GM21529 (cell line): ENCODE measurements at regions not wholly inside any gene's neighbourhood (a gene's known extent, or its start where the extent isn't known, plus 50 kb on each side); places are given as distances from the start of the nearest gene placed in this dataset.
"Not testable (repeated sequence)": the region's sequence is repeated elsewhere in the genome, so short reads cannot be mapped to it uniquely, and the experiment has no call there.

Experiments
- ATAC-seq: cut with Tn5 transposase; IDR thresholded peaks from one replicate; pipeline ENCODE4 v1.9.1; 2021; ENCODE audit not compliant: unreplicated experiment

DNA sequence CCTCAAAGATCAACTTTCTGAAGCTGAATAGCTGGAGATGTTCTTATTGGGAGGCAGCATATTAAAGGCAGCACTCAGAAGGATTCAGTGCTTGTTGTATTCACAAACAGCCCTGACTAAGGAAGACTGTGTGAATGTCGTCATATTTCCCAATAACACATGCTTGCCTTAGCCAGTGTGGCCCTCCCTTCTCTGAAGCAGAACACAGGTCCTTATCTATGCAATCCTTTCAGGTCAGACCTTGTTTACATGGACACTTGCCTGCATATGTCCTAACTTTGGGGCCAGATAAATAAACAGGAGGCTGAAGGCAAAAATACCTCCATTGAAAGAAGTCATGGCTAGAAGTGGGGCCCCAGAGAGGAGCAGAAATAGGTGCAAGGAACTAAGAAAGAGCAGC lies 97.2 kb downstream of the SLC4A3 start:
- no peak for ATAC-seq

DNA sequence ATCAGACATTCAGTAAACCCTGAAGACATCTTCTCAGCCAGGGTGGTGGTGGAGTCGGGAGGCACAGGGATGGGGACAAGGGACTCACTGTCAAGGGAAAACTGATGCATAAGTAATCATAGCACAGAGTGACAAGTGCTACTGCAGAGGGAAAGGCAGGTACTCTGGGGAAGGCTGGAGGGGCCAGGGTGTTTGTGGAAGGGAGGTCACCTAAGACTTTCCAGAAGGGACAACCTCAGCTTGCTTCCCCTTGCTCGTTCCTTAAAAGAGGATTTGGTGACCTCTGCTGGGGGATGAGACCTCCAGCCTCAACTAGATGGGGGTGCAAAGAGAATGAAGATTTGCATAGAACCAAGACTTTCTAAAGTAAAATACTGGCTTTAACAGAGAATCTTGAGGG lies 99.5 kb downstream of the SLC4A3 start:
- ATAC-seq = no peak

DNA sequence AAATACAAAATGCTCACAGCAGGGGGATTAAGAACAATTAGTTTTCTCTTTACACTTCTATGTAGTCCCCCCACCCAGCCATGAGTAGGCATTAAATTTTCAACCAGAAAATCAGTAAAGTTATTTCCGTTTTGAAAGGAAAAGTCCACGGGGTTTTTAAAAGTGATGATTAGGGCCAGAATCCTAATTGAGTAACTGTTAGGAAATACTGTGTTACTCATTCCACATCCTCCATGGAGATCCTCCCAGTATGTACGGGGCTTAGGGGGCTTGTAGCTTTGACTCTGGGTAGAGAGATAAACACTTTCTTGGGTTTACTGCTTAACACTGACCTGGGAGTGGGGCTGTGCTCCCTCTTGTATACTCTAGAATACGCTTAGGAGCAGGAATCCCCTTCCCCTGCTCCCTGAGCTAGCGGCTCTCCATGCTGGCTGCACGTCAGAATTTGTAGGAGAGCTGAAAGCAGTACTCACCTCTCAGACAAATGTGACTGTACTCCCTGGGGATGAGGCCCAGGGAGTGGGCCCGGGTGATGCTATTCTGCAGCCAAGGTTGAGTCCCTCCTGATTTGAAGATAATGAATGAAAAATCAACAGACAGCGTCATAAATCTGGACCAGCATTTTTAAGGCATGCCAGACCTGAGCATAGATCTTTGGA lies 100.5 kb downstream of the SLC4A3 start:
- no peak for ATAC-seq

DNA sequence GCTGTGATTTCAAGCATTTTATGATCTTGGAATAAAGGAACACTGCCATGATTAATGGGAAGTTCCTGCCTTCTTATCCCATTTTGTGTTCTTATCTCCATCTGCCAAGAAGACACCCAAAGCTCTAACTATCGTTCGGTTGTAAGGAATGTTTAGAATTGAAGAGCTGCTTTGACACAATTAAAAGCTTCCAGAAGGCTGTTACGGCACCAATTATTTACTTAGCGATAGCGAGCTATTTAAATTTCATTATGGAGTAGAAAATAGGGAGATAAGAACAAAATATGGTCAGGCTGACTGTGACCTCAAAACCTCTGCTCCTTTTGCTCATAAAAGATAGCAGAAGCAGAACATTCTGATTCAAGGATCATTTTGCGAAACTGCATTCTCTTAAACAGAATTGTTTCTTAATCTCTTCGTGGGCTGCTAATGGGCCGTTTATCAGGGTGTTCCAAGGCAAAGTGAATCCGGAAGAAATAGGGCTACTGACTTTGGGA lies 101.6 kb downstream of the SLC4A3 start:
- no peak for ATAC-seq

- ATAC-seq = no peak
Measured at GRCh38 chr2:219731173-219731572, 103.7 kb downstream of the SLC4A3 start.

- no peak for ATAC-seq
Measured at GRCh38 chr2:219733106-219733505, 105.7 kb downstream of the SLC4A3 start.

DNA sequence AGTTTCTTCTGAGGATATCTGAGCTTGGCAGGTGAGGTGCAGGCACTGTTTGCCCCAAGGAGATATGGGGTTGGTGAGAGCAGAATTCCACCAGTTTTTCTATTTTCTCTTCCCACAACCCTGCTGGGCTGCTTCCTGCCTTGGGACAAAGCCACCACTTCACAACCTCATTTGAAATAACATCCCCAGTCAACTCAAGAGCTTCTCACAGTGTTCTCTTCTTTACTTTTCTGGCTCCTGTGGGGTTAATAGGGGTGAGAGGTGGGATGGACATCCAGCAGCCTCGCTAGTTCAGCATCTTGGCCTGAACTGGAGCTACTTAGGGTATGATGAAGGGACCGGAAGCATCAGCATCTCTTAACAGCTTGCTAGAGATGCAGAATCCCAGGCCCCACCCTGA lies 106.3 kb downstream of the SLC4A3 start:
- ATAC-seq = no peak

DNA sequence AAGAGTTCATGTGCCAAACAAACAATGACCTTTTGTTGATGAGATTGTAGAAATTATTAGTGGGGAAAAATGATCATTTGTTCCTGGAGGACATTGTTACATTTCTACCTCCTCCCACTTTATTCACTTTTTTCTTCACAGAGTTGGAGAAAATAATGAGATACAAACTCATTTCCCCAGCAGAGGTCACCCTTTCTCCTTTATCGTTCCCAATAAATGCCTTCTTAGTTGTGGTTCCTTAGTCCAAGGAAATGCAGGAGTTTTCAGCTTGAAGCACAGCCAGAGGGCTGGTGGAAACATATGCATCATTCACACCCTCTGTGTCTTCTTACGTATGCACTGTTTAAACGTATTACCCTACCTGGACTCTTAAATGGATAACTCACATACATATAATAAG lies 108.8 kb downstream of the SLC4A3 start:
- no peak for ATAC-seq

GRCh38 chr2:219737270-219737691 lies 109.9 kb downstream of the SLC4A3 start:
- ATAC-seq = no peak

- ATAC-seq = no peak
Measured at GRCh38 chr2:219739066-219739465, 111.6 kb downstream of the SLC4A3 start.

GRCh38 chr2:219739866-219740440 lies 112.5 kb downstream of the SLC4A3 start:
- no peak for ATAC-seq

DNA sequence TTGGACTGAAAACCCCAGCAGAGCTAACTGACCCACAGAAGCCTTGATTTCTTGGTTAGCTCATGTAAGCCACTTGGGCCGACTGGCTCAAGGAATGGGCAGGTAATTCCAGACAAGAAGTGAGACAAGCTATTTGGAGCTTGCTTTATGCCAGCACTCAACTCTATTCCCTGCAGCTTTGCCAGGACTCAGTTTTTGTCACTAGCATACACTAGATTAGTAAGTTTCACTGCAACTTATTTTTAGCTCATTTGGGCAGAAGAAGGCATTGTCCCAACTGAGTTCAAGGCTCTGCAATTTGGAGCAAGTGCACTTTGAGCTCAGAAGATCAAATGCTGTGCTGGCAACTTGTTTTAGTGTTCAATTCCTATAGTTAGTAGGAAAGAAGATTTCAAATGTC lies 116.1 kb downstream of the SLC4A3 start:
- no peak for ATAC-seq

DNA sequence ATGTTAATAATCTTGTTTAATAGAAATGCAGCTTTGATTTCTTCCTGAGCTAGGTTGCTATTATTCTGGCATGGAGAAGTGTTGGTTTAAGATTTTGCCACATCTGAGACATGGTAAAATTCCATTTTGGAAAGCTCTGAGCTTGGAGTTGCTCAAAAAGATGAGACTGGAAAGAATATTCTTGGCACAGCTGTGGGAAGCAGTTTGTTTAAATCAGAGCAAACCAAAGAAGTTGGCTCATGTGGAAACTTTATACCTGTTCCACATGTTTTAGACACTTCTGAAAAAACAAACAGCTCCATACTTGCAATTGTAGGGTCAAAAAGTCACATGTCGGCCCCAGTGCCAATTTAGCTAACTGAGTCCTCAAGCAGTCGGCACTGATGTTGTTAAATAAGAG lies 116.6 kb downstream of the SLC4A3 start:
- no peak for ATAC-seq

DNA sequence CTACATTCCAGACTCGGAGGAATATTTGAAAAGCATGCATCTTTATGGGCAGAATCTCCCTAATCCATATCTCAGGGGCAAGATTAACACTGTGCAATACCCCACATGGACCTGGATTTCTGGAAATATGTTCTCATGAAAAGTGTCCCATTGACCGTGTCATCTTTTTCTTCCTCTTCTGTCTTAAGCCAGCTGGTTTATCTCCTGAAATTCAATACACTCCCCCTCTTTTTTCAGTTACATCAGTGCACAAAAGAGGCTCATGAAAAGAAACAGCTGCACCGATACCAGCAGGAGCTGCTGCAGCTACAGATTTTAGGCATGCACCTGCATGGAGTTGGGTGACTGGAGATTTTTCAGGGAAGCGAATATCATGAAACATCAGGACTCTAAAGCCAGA lies 117.2 kb downstream of the SLC4A3 start:
- no peak for ATAC-seq

GRCh38 chr2:219747637-219748036 lies 120.2 kb downstream of the SLC4A3 start:
- no peak for ATAC-seq

DNA sequence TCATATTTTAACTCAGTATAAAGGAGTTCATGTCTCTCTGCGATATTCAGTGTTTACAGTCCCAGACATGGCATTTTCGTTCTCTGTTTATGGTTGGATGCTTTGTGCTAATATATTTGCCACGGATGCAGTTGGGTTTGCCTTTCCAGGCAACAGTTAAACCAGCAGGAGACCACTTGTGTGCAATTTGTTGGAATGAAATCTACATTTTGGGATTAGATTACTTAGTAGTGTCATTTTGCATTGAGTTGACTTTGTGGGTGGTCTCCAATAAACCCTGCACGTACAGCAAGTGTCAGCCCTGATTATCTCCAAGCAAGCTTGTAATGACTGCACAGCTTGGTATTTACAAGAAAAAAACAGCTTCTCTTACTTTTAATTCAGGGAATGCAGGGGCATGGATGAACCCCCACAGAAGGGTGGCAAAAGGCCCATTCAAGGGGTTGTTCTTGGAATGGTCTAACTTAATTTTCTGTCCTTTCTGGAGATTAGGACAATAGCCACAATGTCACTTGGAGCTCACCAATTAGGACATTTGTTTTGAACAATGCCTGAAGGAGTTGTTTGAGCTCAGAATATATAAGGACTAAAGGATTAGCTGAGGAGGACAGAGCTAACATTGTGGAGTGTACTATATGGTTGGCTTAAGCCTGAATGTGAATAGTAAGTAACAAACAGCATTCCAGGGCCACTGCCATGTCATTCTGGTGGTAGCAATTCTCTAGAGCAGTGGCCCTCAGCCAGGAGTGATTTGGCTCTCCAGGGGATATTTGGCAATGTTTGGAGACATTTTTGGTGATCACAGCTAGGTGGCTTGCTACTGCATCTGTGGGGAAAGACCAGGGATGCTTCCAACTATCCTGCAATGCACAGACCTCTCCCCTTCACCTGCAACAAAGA lies 121.5 kb downstream of the SLC4A3 start:
- ATAC-seq = no peak

DNA sequence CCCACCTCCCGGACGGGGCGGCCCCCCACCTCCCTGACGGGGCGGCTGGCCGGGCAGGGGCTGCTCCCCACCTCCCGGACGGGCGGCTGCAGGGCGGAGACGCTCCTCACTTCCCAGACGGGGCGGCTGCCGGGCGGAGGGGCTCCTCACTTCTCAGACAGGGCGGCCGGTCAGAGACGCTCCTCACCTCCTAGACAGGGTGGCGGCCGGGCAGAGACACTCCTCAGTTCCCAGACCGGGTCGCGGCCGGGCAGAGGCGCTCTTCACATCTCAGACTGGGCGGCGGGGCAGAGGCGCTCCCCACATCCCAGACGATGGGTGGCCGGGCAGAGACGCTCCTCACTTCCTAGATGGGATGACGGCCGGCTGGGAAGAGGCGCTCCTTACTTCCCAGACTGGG lies 123.7 kb downstream of the SLC4A3 start:
- not testable (repeated sequence) for ATAC-seq

GRCh38 chr2:219752726-219753125 lies 125.3 kb downstream of the SLC4A3 start:
- no peak for ATAC-seq

GRCh38 chr2:219758907-219759680 lies 131.7 kb downstream of the SLC4A3 start:
- ATAC-seq = no peak

DNA sequence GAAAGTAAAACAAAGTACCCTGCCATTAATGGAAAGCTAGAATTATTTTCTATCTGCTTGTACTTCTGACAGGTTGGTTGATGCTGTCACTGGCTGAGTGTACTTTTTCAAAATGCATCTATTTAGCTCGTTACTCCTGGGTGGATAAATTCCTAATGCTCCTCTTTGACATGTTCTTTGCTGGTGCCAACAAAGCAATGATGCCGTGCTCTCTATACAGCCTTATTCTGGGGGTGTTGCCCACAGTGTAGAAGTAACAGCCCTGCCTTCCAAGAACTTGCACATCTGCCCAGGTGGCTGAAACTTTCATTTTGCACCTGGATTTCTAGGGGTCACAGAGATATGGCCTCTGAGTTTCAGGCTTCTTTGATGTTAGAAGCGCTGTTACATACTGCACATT lies 132.4 kb downstream of the SLC4A3 start:
- no peak for ATAC-seq

GRCh38 chr2:219765231-219765911 lies 137.9 kb downstream of the SLC4A3 start:
- ATAC-seq = no peak
